ENCODE measurements at regions not wholly inside any gene's neighbourhood (a gene's known extent, or its start where the extent isn't known, plus 50 kb on each side); places are given as distances from the start of the nearest gene placed in this dataset.

DNA sequence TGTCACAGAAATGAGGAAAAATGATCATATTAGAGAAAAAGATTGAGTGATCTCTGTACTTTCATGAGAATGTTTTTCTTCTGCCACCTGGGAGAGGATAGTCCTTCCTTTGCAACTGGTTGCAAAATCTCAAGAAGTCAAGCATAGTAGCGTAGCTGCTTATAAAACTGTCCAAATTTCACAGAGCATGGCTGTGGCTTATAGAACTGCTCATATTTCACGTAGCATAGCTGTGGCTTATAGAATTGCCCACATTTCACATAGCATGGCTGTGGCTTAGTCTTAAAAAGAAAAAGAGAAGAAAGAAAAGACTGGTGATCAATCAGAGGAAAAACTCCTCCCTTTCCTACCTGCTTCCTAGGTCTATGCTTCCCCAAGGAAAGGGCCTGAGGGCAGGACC, 329.5 kb downstream of the SIPA1L2 start:
- H3K36me3 ChIP-seq, result no peaks in the 10 kb centered on the region
- H3K27me3 ChIP-seq, result no peaks in the 10 kb centered on the region
- TF ChIP-seq, protein P1, sequence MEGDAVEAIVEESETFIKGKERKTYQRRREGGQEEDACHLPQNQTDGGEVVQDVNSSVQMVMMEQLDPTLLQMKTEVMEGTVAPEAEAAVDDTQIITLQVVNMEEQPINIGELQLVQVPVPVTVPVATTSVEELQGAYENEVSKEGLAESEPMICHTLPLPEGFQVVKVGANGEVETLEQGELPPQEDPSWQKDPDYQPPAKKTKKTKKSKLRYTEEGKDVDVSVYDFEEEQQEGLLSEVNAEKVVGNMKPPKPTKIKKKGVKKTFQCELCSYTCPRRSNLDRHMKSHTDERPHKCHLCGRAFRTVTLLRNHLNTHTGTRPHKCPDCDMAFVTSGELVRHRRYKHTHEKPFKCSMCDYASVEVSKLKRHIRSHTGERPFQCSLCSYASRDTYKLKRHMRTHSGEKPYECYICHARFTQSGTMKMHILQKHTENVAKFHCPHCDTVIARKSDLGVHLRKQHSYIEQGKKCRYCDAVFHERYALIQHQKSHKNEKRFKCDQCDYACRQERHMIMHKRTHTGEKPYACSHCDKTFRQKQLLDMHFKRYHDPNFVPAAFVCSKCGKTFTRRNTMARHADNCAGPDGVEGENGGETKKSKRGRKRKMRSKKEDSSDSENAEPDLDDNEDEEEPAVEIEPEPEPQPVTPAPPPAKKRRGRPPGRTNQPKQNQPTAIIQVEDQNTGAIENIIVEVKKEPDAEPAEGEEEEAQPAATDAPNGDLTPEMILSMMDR (IDR thresholded peaks at IDR 0.05), result no peak
- 94% methylated on average over 2 of the region's 2 CpGs for WGBS, 2 donors
- DNase-seq (no peak), ATAC-seq (no peak)
- H3K9me3 ChIP-seq, result no peaks in the 10 kb centered on the region
- H3K4me1 ChIP-seq, result peaks cover 0 to 6% (median 1%) of the 10 kb centered on the region in 9 donors
- H3K4me3 ChIP-seq, result no peak overlapping the region
- H3K27ac ChIP-seq, result no peak overlapping the region
- intact Hi-C loops (cut with DNase I), result loop anchor here in 4 of 10 donors (10.0 kb wide), 2 partner anchors 436 to 546 kb away; no protein-coding TSS in a partner anchor

DNA sequence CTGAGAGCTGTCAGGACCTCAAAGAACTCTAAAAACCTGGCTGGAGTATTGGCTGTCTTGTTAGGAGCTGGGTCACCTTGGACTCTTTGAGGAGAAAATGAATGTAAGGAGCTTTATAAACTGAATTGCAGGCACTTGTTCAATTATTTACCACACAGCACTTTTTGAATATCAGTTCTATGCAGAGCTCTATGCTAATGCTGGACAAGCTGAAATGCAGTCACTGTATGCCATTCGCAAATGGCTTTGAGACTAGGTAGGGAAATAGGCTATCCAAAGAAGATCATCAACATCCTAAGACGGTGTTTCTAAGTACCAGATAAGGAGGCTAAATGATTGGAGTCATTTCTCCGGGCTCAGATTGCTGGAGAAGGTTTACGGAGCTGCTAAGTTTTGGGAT, 333.5 kb downstream of the SIPA1L2 start:
- no peak for ATAC-seq

DNA sequence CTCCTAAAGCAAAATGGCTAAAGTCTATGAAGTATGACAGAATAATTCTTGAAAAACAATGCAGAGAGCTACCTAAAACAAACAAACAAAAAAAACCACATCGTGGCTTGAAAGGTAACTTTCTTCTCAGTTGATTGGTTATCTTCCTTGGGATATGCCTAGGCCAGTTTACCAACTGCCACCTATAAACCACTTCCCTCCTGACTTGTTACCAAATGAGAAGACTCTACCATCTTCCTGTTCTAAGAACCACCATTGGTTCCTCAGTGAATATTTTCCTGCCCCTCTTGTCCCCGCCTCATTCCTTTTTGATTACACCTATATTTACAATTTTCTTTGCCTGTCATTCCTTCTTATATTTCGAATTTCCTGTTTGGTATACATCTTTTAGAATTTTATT, 336.6 kb downstream of the SIPA1L2 start:
- Histone ChIP-seq H3K9me3 (no peaks in the 10 kb centered on the region), H3K27ac (no peak overlapping the region), H3K27me3 (no peaks in the 10 kb centered on the region), H3K4me1 (peaks cover 0 to 16% (median under 1%) of the 10 kb centered on the region in 9 donors), H3K4me3 (no peak overlapping the region), H3K36me3 (no peaks in the 10 kb centered on the region)
- DNase-seq (no peak), ATAC-seq (no peak)
- WGBS, 2 donors, result 95 to 96% methylated on average over 3 of the region's 3 CpGs
- TF ChIP-seq, protein P1 (IDR thresholded peaks at IDR 0.05), result no peak
- intact Hi-C loops (cut with DNase I), result no loop called here

More for the DNA sequence above, 333.5 kb downstream of the SIPA1L2 start:
- no peak overlapping the region for H3K27ac ChIP-seq
- no peaks in the 10 kb centered on the region for H3K27me3 ChIP-seq
- intact Hi-C loops (cut with DNase I), result no loop called here
- 73 to 95% methylated on average over 4 of the region's 4 CpGs for WGBS, 2 donors
- no peaks in the 10 kb centered on the region for H3K36me3 ChIP-seq
- TF ChIP-seq, protein P1 (IDR thresholded peaks at IDR 0.05), result no peak
- no peaks in the 10 kb centered on the region for H3K9me3 ChIP-seq
- no peak overlapping the region for H3K4me3 ChIP-seq
- peaks cover 0 to 13% (median 0%) of the 10 kb centered on the region in 9 donors for H3K4me1 ChIP-seq
- DNase-seq, result no peak

DNA sequence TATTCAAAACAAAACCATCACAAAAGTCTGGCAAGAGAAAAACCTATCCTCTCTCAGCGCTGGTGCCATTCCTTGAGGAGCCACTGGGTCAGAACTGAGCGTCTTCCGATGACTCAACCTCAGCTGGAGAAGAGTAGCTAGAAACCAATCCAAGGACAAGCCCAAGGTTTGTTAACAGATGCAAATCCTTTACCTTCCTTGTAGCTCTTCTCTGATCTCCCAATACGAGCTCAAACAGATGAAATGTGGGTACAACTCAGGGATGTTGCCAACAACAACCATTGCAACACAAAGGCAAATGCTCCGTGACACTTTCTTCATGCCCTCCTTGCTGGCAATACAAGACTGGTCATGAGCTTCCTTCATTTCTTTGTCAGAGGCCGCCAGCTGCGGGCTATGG, 337.1 kb downstream of the SIPA1L2 start:
- WGBS, 2 donors, result 96 to 99% methylated on average over 7 of the region's 7 CpGs
- Histone ChIP-seq H3K4me1 (peaks cover 0 to 20% (median 5%) of the 10 kb centered on the region in 9 donors), H3K27me3 (no peaks in the 10 kb centered on the region), H3K27ac (no peak overlapping the region), H3K36me3 (no peaks in the 10 kb centered on the region), H3K4me3 (no peak overlapping the region), H3K9me3 (no peaks in the 10 kb centered on the region)
- ATAC-seq (no peak), DNase-seq (no peak)
- intact Hi-C loops (cut with DNase I), result no loop called here
- TF ChIP-seq, protein P1 (IDR thresholded peaks at IDR 0.05), result no peak
